ENCODE measurements at regions not wholly inside any gene's neighbourhood (a gene's known extent, or its start where the extent isn't known, plus 50 kb on each side); places are given as distances from the start of the nearest gene placed in this dataset.

DNA sequence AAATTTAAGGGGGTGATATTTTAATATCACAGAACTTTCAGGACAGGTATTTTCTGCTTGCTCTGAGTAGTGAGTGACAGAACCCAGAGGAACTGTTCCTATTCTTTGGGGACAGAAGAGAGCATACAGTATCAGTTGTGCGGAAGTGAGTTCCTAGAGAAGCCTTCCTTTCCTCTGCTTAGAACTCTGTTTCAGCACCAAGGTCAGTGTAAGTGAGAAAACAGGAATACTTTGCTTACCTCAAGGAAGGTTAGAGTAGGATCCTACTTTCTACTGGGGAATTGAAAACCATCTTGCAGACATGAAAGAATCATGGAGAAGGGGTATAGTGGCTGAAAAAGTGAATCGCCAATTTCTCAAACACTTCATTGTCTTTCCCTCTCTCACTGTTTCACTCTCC, 542.4 kb downstream of the SQOR start:
- no peaks in the 10 kb centered on the region for H3K4me1 ChIP-seq (ENCODE audit: control insufficient read depth, insufficient read depth, low read length)
- no peak overlapping the region for H3K4me2 ChIP-seq (ENCODE audit: low read length)
- no peaks in the 10 kb centered on the region for H3K27me3 ChIP-seq (ENCODE audit: control insufficient read depth, insufficient read depth, low read length)
- H3K9me3 ChIP-seq (replicated peaks; ENCODE audit: low read length) = peaks cover 6% of the 10 kb centered on the region
- no peaks in the 10 kb centered on the region for H3K36me3 ChIP-seq (ENCODE audit: insufficient read depth, low read length)
- H3K4me3 ChIP-seq (ENCODE audit: low read length) = no peak overlapping the region
- no peak overlapping the region for H3K9ac ChIP-seq (ENCODE audit: low read depth, low read length)

DNA sequence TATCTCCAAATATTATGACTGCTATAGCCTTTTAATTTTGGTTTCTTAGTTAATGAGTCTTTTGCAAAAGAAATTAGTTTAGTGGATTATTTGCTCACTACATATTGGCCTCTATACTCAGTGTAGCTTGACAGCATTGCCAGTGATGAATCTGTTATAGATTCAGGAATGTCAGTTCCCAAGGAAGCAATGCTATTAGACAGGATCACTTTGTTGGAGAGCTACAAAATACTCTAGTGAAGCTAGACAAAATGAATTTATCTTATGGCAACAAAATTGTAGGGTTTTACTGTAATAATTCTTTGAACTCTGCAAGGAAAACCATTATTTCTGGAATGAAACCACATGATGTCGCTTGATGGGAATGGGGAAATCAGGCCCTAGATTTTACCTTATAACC, 543.3 kb downstream of the SQOR start:
- Histone ChIP-seq H3K36me3 (ENCODE audit: insufficient read depth, low read length) (no peaks in the 10 kb centered on the region), H3K4me2 (ENCODE audit: low read length) (no peak overlapping the region), H3K9ac (ENCODE audit: low read depth, low read length) (no peak overlapping the region), H3K27me3 (ENCODE audit: control insufficient read depth, insufficient read depth, low read length) (no peaks in the 10 kb centered on the region), H3K4me1 (ENCODE audit: control insufficient read depth, insufficient read depth, low read length) (no peaks in the 10 kb centered on the region), H3K9me3 (replicated peaks; ENCODE audit: low read length) (peaks cover 6% of the 10 kb centered on the region), H3K4me3 (ENCODE audit: low read length) (no peak overlapping the region)

DNA sequence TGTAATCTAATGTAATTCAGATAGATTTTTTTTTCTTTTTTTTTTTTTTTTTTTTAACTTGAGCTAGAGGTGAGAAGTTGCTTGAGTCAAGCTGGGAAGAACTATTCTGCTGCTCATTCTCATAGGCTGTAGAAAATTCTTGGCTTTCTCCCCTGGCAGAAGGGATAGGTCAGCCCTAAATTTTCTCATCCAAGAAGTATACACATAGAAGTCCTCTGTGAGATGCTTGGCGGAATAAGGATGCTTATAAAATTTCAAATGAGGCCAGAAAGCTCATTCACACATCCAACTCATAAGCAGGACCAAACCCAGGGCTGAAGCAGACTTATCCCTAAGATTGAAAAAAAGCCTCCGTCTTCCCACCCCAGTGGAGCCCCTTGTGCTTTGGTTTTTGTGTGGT, 572.5 kb downstream of the SQOR start:
- Histone ChIP-seq H3K9me3 (replicated peaks; ENCODE audit: low read length) (peaks cover 9% of the 10 kb centered on the region), H3K4me2 (ENCODE audit: low read length) (no peak overlapping the region), H3K36me3 (ENCODE audit: insufficient read depth, low read length) (no peaks in the 10 kb centered on the region), H3K9ac (ENCODE audit: low read depth, low read length) (no peak overlapping the region), H3K4me1 (ENCODE audit: control insufficient read depth, insufficient read depth, low read length) (no peaks in the 10 kb centered on the region), H3K4me3 (ENCODE audit: low read length) (no peak overlapping the region), H3K27me3 (ENCODE audit: control insufficient read depth, insufficient read depth, low read length) (no peaks in the 10 kb centered on the region)

DNA sequence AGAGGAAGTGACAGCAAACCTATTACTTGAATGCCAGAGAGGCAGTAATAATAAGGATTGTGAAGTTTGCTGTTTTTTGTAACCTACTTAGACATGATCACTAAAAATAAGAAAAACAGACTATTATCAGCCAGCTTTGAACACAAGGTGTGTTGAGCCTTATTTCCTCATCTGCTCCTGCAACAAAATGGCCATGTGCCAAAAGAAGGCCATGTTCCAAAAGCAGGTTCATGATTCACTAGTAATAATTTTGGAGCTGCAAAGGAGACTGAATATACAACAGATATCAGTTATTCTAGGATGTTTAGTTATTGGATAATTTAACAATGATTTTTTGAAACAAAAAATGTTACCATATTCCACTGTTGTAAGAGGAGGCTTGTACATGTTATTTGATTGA, 578.7 kb downstream of the SQOR start:
- no peak overlapping the region for H3K4me3 ChIP-seq (ENCODE audit: low read length)
- peaks cover 4% of the 10 kb centered on the region for H3K9me3 ChIP-seq (replicated peaks; ENCODE audit: low read length)
- no peaks in the 10 kb centered on the region for H3K36me3 ChIP-seq (ENCODE audit: insufficient read depth, low read length)
- no peak overlapping the region for H3K4me2 ChIP-seq (ENCODE audit: low read length)
- H3K9ac ChIP-seq (ENCODE audit: low read depth, low read length) = no peak overlapping the region
- H3K4me1 ChIP-seq (ENCODE audit: control insufficient read depth, insufficient read depth, low read length) = no peaks in the 10 kb centered on the region
- no peaks in the 10 kb centered on the region for H3K27me3 ChIP-seq (ENCODE audit: control insufficient read depth, insufficient read depth, low read length)

DNA sequence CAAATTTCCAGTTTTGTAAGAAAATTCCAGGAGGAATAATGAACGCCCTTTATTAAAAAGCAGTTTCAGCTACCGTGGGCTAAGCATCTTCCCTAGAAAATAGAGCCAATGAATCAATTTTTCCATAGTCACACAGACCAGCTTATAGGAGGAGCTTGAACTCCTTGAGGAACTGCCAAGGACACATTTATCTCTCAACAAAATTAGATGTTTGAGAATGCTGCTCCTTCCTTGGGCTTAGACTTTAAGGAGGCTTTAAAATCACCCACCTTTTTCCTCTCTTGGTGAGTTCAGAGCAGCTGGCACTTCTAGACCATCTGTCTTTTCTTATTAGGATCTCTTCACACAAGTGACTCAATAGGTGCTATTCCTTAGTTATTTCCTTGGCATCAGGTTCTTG, 588.0 kb downstream of the SQOR start:
- Histone ChIP-seq H3K27me3 (ENCODE audit: control insufficient read depth, insufficient read depth, low read length) (no peaks in the 10 kb centered on the region), H3K4me1 (ENCODE audit: control insufficient read depth, insufficient read depth, low read length) (no peaks in the 10 kb centered on the region), H3K4me3 (ENCODE audit: low read length) (no peak overlapping the region), H3K9ac (ENCODE audit: low read depth, low read length) (no peak overlapping the region), H3K4me2 (ENCODE audit: low read length) (no peak overlapping the region), H3K36me3 (ENCODE audit: insufficient read depth, low read length) (no peaks in the 10 kb centered on the region), H3K9me3 (replicated peaks; ENCODE audit: low read length) (no peaks in the 10 kb centered on the region)

DNA sequence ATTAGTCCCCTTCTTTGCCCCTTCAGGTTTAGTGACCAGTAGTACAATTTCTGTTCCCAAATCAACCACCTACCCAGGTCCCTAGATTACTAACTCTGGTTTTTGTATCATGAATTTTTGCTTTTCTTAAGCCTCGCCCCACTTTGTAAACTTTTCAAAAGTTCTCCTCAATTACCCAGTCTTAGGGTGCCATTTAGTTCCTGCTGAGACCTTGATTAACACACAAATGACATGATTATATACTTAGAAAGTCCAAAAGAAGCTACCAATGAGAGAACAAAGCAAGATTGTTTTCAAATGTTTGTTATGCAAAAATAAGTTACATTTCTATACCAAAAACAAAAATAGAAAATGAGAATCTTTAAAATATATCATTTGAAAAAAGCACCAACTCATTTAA, 594.4 kb downstream of the SQOR start:
- no peaks in the 10 kb centered on the region for H3K27me3 ChIP-seq (ENCODE audit: control insufficient read depth, insufficient read depth, low read length)
- H3K9me3 ChIP-seq (replicated peaks; ENCODE audit: low read length) = peaks cover 10% of the 10 kb centered on the region
- H3K4me2 ChIP-seq (ENCODE audit: low read length) = no peak overlapping the region
- no peak overlapping the region for H3K9ac ChIP-seq (ENCODE audit: low read depth, low read length)
- no peaks in the 10 kb centered on the region for H3K4me1 ChIP-seq (ENCODE audit: control insufficient read depth, insufficient read depth, low read length)
- H3K4me3 ChIP-seq (ENCODE audit: low read length) = no peak overlapping the region
- no peaks in the 10 kb centered on the region for H3K36me3 ChIP-seq (ENCODE audit: insufficient read depth, low read length)

DNA sequence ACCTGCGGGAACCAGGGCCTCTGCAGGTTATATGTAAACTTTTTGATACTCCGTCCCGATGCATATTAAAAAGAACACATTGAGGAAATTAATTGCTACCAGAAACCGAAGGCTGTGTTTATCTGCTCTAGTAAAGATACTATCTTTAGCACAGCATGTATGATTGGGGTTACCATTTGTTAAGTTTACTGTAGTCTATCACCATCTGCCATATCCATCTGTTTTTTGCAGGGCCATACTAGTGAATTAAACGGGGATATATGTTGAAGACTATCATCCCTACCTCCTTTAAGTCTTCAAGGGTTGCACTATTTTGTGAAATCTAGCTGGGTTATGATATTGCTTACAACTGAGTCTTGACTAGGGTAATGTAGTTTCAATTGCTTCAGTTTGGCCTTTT, 597.0 kb downstream of the SQOR start:
- Histone ChIP-seq H3K36me3 (ENCODE audit: insufficient read depth, low read length) (no peaks in the 10 kb centered on the region), H3K4me3 (ENCODE audit: low read length) (no peak overlapping the region), H3K4me2 (ENCODE audit: low read length) (no peak overlapping the region), H3K9me3 (replicated peaks; ENCODE audit: low read length) (peaks cover 10% of the 10 kb centered on the region), H3K27me3 (ENCODE audit: control insufficient read depth, insufficient read depth, low read length) (no peaks in the 10 kb centered on the region), H3K4me1 (ENCODE audit: control insufficient read depth, insufficient read depth, low read length) (no peaks in the 10 kb centered on the region), H3K9ac (ENCODE audit: low read depth, low read length) (no peak overlapping the region)

DNA sequence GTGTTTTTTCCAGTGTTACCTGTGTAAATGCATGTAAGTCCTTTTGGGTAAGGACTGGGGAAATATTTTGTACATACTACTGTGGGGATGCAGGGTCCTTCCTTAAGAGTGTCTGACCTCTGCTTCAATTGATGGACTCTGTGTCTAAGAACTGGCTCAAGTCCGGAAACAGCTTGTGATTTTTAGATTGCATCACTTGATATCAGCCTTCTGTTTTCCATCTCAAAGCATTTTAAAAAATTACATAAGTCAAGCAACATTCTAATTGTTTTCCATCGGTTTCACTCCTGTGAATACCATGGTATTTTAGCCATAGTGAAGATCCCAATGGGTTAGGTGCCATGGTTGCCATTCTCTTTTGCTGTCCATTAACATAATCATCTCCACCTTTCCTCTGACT, 597.6 kb downstream of the SQOR start:
- Histone ChIP-seq H3K36me3 (ENCODE audit: insufficient read depth, low read length) (no peaks in the 10 kb centered on the region), H3K9ac (ENCODE audit: low read depth, low read length) (no peak overlapping the region), H3K4me3 (ENCODE audit: low read length) (no peak overlapping the region), H3K4me1 (ENCODE audit: control insufficient read depth, insufficient read depth, low read length) (no peaks in the 10 kb centered on the region), H3K27me3 (ENCODE audit: control insufficient read depth, insufficient read depth, low read length) (no peaks in the 10 kb centered on the region), H3K4me2 (ENCODE audit: low read length) (no peak overlapping the region), H3K9me3 (replicated peaks; ENCODE audit: low read length) (peaks cover 10% of the 10 kb centered on the region)

DNA sequence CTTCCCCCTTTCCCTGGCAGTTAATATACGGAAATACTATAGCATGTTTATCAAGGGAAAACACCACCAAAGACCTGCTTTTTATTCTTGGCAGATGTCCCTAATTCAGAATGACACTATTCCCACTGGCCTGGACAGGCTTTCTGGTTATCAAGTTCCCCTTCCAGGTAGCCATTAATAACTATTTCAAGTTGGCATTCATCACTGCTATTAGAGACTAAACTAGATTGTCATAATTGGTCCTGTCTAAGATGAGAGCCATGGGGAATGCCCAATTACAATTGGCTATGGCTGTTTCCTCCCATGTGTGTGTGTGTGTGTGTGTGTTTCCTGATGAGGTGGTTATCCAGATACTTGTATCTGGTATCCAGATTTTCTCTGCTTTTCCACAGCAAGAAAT, 608.1 kb downstream of the SQOR start:
- H3K9me3 ChIP-seq (replicated peaks; ENCODE audit: low read length) = peaks cover 3% of the 10 kb centered on the region
- no peaks in the 10 kb centered on the region for H3K36me3 ChIP-seq (ENCODE audit: insufficient read depth, low read length)
- H3K4me1 ChIP-seq (ENCODE audit: control insufficient read depth, insufficient read depth, low read length) = no peaks in the 10 kb centered on the region
- H3K4me2 ChIP-seq (ENCODE audit: low read length) = no peak overlapping the region
- no peaks in the 10 kb centered on the region for H3K27me3 ChIP-seq (ENCODE audit: control insufficient read depth, insufficient read depth, low read length)
- no peak overlapping the region for H3K9ac ChIP-seq (ENCODE audit: low read depth, low read length)
- no peak overlapping the region for H3K4me3 ChIP-seq (ENCODE audit: low read length)

DNA sequence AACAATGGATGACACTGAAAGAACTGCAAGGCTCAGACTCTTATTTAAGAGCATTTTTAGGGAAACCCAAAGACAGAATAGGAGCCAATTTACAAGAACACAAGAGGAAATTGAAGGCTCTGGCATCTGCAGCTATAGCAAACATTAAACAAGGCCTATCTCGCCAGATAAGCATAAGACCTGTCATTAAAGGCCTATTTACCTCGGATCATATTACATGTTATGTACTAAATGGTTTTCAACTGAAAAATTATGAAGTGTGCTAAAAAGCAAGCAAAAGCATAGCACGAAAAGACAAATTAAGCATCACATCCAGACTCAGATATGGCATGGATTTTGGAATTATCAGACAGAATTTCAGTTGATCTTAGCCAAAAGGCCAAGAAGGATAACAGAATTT, 617.1 kb downstream of the SQOR start:
- no peaks in the 10 kb centered on the region for H3K27me3 ChIP-seq (ENCODE audit: control insufficient read depth, insufficient read depth, low read length)
- H3K4me1 ChIP-seq (ENCODE audit: control insufficient read depth, insufficient read depth, low read length) = no peaks in the 10 kb centered on the region
- no peak overlapping the region for H3K9ac ChIP-seq (ENCODE audit: low read depth, low read length)
- no peak overlapping the region for H3K4me3 ChIP-seq (ENCODE audit: low read length)
- no peak overlapping the region for H3K4me2 ChIP-seq (ENCODE audit: low read length)
- no peaks in the 10 kb centered on the region for H3K9me3 ChIP-seq (replicated peaks; ENCODE audit: low read length)
- H3K36me3 ChIP-seq (ENCODE audit: insufficient read depth, low read length) = no peaks in the 10 kb centered on the region

DNA sequence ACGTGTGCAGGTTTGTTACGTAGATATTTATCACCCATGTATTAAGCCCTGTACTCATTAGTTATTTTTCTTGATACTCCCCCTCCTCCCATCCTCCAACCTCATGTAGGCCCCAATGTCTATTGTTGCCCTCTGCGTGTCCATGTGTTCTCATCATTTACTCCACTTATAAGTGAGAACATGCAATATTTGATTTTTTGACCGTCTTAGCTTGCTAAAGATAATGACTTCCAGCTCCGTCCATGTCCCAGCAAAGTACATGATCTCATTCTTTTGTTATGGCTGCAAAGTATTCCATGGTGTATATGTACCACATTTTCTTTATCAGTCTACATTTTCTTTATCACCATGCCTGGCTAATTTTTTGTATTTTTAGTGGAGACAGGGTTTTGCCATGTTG, 623.2 kb downstream of the SQOR start:
- H3K9me3 ChIP-seq (replicated peaks; ENCODE audit: low read length) = peaks cover 16% of the 10 kb centered on the region
- H3K9ac ChIP-seq (ENCODE audit: low read depth, low read length) = no peak overlapping the region
- no peaks in the 10 kb centered on the region for H3K36me3 ChIP-seq (ENCODE audit: insufficient read depth, low read length)
- no peak overlapping the region for H3K4me3 ChIP-seq (ENCODE audit: low read length)
- no peak overlapping the region for H3K4me2 ChIP-seq (ENCODE audit: low read length)
- H3K4me1 ChIP-seq (ENCODE audit: control insufficient read depth, insufficient read depth, low read length) = no peaks in the 10 kb centered on the region
- no peaks in the 10 kb centered on the region for H3K27me3 ChIP-seq (ENCODE audit: control insufficient read depth, insufficient read depth, low read length)

DNA sequence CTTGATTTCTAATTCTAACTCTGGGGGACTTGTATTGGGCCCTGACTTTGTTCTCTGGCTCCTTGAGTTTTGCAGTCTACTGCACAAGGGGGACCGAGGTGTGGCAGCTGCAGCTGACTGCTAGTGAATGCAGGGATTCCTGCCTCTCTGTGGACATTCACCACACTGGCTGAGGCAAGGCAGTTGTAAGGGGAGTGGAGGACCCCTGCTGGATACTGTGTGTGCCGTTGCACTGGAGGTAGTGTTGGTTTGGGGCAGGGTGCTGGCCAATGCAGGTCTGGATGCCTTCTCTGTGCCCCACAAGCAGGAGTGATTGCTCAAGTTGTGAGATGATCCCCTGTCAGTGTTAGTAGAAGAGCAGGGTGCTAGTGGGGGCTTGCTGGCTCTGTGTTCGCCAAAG, 626.1 kb downstream of the SQOR start:
- H3K4me1 ChIP-seq (ENCODE audit: control insufficient read depth, insufficient read depth, low read length) = no peaks in the 10 kb centered on the region
- H3K4me3 ChIP-seq (ENCODE audit: low read length) = no peak overlapping the region
- H3K9me3 ChIP-seq (replicated peaks; ENCODE audit: low read length) = peaks cover 16% of the 10 kb centered on the region
- no peaks in the 10 kb centered on the region for H3K27me3 ChIP-seq (ENCODE audit: control insufficient read depth, insufficient read depth, low read length)
- H3K4me2 ChIP-seq (ENCODE audit: low read length) = no peak overlapping the region
- H3K36me3 ChIP-seq (ENCODE audit: insufficient read depth, low read length) = no peaks in the 10 kb centered on the region
- no peak overlapping the region for H3K9ac ChIP-seq (ENCODE audit: low read depth, low read length)

Measured in skeletal muscle satellite cell (primary cell).